A673 (cell line): ENCODE measurements at regions not wholly inside any gene's neighbourhood (a gene's known extent, or its start where the extent isn't known, plus 50 kb on each side); places are given as distances from the start of the nearest gene placed in this dataset.

Experiments
- BruUV-seq: library from RNA; stranded (reverse); fragments of 400-500 nt; replicated peaks from 2 replicates; lab custom pipeline; 2021; lab: Mats Ljungman, UMichigan
- CTCF ChIA-PET: fragments of 300-600 bp; sonication (Branson Sonifier 250); formaldehyde crosslinking; loops from one replicate; lab custom pipeline; 2022; ENCODE audit warnings: antibody characterized with exemption; lab: Charles Lee
- POLR2A ChIA-PET: fragments of 300-600 bp; sonication (Branson Sonifier 250); formaldehyde crosslinking; loops from one replicate; lab custom pipeline; 2022; ENCODE audit warnings: antibody characterized with exemption; ENCODE audit not compliant: low non-redundant PET; lab: Charles Lee
- DNase-seq: peaks from one replicate; pipeline ENCODE4 v3.0.0-alpha.2; 2015; ENCODE audit warnings: low spot score
- H3K27ac ChIP-seq: fragments of 200-600 bp; sonication (generic); 2 replicates; pipeline ENCODE4 v1.5.1; 2016; ENCODE audit warnings: mixed run types, low read depth, mild to moderate bottlenecking, mixed read lengths, antibody characterized with exemption, low read length; ENCODE audit not compliant: poor library complexity, severe bottlenecking
- H3K27me3 ChIP-seq: fragments of 200-600 bp; sonication (generic); replicated peaks from 2 replicates; pipeline ENCODE4 v1.6.1; 2017; ENCODE audit warnings: mixed run types, low read depth, mild to moderate bottlenecking, mixed read lengths, antibody characterized with exemption, low read length; ENCODE audit not compliant: insufficient read depth, poor library complexity
- H3K36me3 ChIP-seq: fragments of 200-600 bp; sonication (generic); 2 replicates; pipeline ENCODE4 v1.6.1; 2016; ENCODE audit warnings: mixed run types, mild to moderate bottlenecking, mixed read lengths, antibody characterized with exemption, low read length; ENCODE audit not compliant: insufficient read depth, poor library complexity, severe bottlenecking
- H3K4me1 ChIP-seq: fragments of 200-600 bp; sonication (generic); 2 replicates; pipeline ENCODE4 v1.6.1; 2017; ENCODE audit warnings: mixed run types, mild to moderate bottlenecking, mixed read lengths, antibody characterized with exemption, low read length; ENCODE audit not compliant: insufficient read depth, poor library complexity, severe bottlenecking
- H3K4me3 ChIP-seq: fragments of 200-600 bp; sonication (generic); 2 replicates; pipeline ENCODE4 v1.5.1; 2016; ENCODE audit warnings: low read depth, mixed run types, mild to moderate bottlenecking, mixed read lengths, low read length; ENCODE audit not compliant: poor library complexity, severe bottlenecking
- H3K9me3 ChIP-seq: fragments of 200-600 bp; sonication (generic); 2 replicates; pipeline ENCODE4 v1.6.1; 2016; ENCODE audit warnings: mixed run types, low read depth, mild to moderate bottlenecking, mixed read lengths, antibody characterized with exemption, low read length; ENCODE audit not compliant: poor library complexity, severe bottlenecking
- CTCF ChIP-seq: fragments of 300-800, 200-600 bp; sonication (generic); conservative IDR thresholded peaks from 2 replicates; pipeline ENCODE4 v1.5.1; 2017; ENCODE audit warnings: low read depth, mild to moderate bottlenecking, antibody characterized with exemption, low read length, moderate library complexity, mixed read lengths
- EZH2 ChIP-seq: fragments of 200-600 bp; sonication (generic); IDR thresholded peaks from 2 replicates; pipeline ENCODE4 v1.6.1; 2017; ENCODE audit warnings: borderline replicate concordance, low read depth, mild to moderate bottlenecking, mixed read lengths, antibody characterized with exemption, low read length; ENCODE audit not compliant: poor library complexity, severe bottlenecking
- intact Hi-C: fragments of 100-400 bp; cut with micrococcal nuclease; formaldehyde crosslinking; loops from one replicate; pipeline ENCODE4 v1.10.0; 2022; ENCODE audit not compliant: unreplicated experiment

- BruUV-seq: no TSS peak
- TF ChIP-seq CTCF (no peak), EZH2 (no peak)
- Histone ChIP-seq H3K4me3 (no peak overlapping the region), H3K9me3 (no peaks in the 10 kb centered on the region), H3K27ac (no peak overlapping the region), H3K36me3 (no peaks in the 10 kb centered on the region), H3K27me3 (no peaks in the 10 kb centered on the region), H3K4me1 (no peaks in the 10 kb centered on the region)
- no peak for DNase-seq
- intact Hi-C loops: no loop called here
- POLR2A ChIA-PET: no interaction called here
- CTCF ChIA-PET: no interaction called here
These were observed 1375.7 kb downstream of the PCDH9 start for GRCh38 chr13:65854431-65854830.

- no TSS peak for BruUV-seq
- Histone ChIP-seq H3K27me3 (no peaks in the 10 kb centered on the region), H3K9me3 (no peaks in the 10 kb centered on the region), H3K36me3 (no peaks in the 10 kb centered on the region), H3K4me1 (no peaks in the 10 kb centered on the region), H3K27ac (no peak overlapping the region), H3K4me3 (no peak overlapping the region)
- TF ChIP-seq CTCF: no peak
- no peak for TF ChIP-seq EZH2
- no peak for DNase-seq
- intact Hi-C loops: no loop called here
- CTCF ChIA-PET: no interaction called here
- POLR2A ChIA-PET: no interaction called here
These were observed 1385.8 kb downstream of the PCDH9 start for GRCh38 chr13:65844266-65844841.

GRCh38 chr13:65843314-65843731, 1386.8 kb downstream of the PCDH9 start:
- no peak for TF ChIP-seq CTCF
- no peak for TF ChIP-seq EZH2
- ChIA-PET CTCF (no interaction called here), POLR2A (no interaction called here)

More at GRCh38 chr13:65843314-65843731, 1386.8 kb downstream of the PCDH9 start:
- no peak overlapping the region for H3K27ac ChIP-seq
- no peaks in the 10 kb centered on the region for H3K4me1 ChIP-seq
- H3K4me3 ChIP-seq: no peak overlapping the region
- no peak for DNase-seq
- intact Hi-C loops: no loop called here
- H3K9me3 ChIP-seq: no peaks in the 10 kb centered on the region
- no peaks in the 10 kb centered on the region for H3K36me3 ChIP-seq
- H3K27me3 ChIP-seq: no peaks in the 10 kb centered on the region
- BruUV-seq: no TSS peak
